ENCODE measurements at regions not wholly inside any gene's neighbourhood (a gene's known extent, or its start where the extent isn't known, plus 50 kb on each side); places are given as distances from the start of the nearest gene placed in this dataset.
"Not testable (repeated sequence)": the region's sequence is repeated elsewhere in the genome, so short reads cannot be mapped to it uniquely, and the experiment has no call there.

- Mint-ChIP-seq H3K4me1 (no peaks in the 10 kb centered on the region), H3K27me3 (no peaks in the 10 kb centered on the region), H3K36me3 (no peaks in the 10 kb centered on the region), H3K4me3 (no peak overlapping the region), H3K9me3 (no peaks in the 10 kb centered on the region), H3K27ac (no peak overlapping the region)
Observed at GRCh38 chr12:5272018-5272785, 159.7 kb upstream of the NTF3 start.

GRCh38 chr12:5273709-5274108 lies 158.2 kb upstream of the NTF3 start:
- Mint-ChIP-seq H3K36me3 (no peaks in the 10 kb centered on the region), H3K9me3 (no peaks in the 10 kb centered on the region), H3K27ac (no peak overlapping the region), H3K4me3 (no peak overlapping the region), H3K4me1 (no peaks in the 10 kb centered on the region), H3K27me3 (no peaks in the 10 kb centered on the region)

DNA sequence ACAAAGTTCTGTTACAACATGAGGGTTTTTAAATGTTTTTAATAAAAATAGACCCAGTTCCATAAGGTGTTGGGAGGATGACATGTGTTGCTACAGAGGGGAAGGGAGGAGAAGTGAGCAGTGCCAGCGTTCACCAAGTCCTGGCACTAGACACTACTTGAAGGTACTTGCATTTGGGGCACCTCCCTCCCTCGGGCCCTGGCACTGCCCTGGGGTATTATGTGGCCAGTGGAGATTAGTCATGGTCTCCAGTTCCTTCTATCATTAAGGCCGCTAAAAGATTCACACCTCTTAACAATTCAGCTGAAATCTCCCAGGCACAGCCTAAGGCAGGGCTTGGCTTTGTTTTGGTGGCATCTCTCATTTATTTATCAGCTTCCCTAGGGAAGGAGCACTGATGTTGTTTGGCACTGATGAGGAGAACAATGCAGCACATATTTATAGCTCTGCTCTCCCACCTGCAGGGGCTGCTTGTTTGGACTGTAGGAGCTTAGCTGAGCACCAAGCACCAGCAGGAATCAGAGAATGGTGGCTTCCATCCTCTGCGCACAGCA lies 155.5 kb upstream of the NTF3 start:
- no peaks in the 10 kb centered on the region for H3K36me3 Mint-ChIP-seq
- H3K4me3 Mint-ChIP-seq: no peak overlapping the region
- no peaks in the 10 kb centered on the region for H3K4me1 Mint-ChIP-seq
- H3K27me3 Mint-ChIP-seq: no peaks in the 10 kb centered on the region
- no peaks in the 10 kb centered on the region for H3K9me3 Mint-ChIP-seq
- H3K27ac Mint-ChIP-seq: no peak overlapping the region

DNA sequence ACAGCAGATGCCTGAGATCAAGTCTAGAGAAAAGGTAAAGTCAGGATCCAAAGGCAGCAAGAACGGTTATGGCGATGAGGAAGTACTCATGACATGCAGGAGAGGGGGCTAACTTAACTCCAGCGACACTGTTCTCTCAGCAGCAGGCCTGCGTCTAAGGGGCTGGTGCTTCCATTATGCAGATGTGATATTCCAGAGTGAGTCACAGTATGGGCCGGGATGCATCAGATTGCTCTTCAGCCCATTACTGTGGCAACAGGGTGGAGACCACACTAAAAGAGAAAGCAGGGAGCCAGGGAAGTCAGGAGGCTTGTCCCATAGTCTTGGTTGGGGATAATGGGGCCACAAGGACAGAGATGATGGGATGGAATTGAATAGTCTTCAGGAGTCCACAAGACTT lies 151.8 kb upstream of the NTF3 start:
- no peak overlapping the region for H3K27ac Mint-ChIP-seq
- H3K9me3 Mint-ChIP-seq: no peaks in the 10 kb centered on the region
- no peaks in the 10 kb centered on the region for H3K4me1 Mint-ChIP-seq
- H3K4me3 Mint-ChIP-seq: no peak overlapping the region
- no peaks in the 10 kb centered on the region for H3K27me3 Mint-ChIP-seq
- H3K36me3 Mint-ChIP-seq: no peaks in the 10 kb centered on the region

DNA sequence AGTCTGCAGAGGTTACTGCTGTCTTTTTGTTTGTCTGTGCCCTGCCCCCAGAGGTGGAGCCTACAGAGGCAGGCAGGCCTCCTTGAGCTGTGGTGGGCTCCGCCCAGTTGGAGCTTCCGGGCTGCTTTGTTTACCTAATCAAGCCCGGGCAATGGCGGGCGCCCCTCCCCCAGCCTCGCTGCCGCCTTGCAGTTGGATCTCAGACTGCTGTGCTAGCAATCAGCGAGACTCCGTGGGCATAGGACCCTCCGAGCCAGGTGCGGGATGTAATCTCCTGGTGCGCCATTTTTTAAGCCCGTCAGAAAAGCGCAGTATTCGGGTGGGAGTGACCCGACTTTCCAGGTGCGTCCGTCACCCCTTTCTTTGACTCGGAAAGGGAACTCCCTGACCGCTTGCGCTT lies 141.5 kb upstream of the NTF3 start:
- not testable (repeated sequence) for H3K27me3 Mint-ChIP-seq, H3K9me3 Mint-ChIP-seq, H3K4me3 Mint-ChIP-seq

DNA sequence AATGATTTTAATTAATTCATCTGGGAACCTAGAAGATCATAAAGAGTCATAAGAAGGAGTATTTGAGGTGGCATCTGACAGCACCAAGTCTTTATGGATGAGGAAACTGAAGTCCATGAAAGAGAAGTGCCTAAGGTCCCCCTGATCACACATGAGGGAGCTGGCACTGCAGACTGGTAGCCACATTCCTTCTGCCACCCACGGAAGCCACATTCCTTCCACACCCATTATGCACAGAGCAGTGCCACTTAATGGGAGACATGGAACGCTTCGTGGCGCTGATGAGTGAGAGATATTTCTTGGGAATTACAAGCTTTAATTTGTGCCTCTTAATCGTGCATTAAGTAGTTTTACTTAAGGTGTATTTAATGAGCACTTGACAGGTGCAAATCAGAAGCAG lies 139.3 kb upstream of the NTF3 start:
- no peak overlapping the region for H3K27ac Mint-ChIP-seq
- peaks cover 2% of the 10 kb centered on the region for H3K27me3 Mint-ChIP-seq
- H3K4me1 Mint-ChIP-seq: no peaks in the 10 kb centered on the region
- H3K4me3 Mint-ChIP-seq: no peak overlapping the region
- no peaks in the 10 kb centered on the region for H3K36me3 Mint-ChIP-seq
- no peaks in the 10 kb centered on the region for H3K9me3 Mint-ChIP-seq

More for the DNA sequence above, 141.5 kb upstream of the NTF3 start:
- H3K27ac Mint-ChIP-seq, H3K4me1 Mint-ChIP-seq, H3K36me3 Mint-ChIP-seq: not testable (repeated sequence)

DNA sequence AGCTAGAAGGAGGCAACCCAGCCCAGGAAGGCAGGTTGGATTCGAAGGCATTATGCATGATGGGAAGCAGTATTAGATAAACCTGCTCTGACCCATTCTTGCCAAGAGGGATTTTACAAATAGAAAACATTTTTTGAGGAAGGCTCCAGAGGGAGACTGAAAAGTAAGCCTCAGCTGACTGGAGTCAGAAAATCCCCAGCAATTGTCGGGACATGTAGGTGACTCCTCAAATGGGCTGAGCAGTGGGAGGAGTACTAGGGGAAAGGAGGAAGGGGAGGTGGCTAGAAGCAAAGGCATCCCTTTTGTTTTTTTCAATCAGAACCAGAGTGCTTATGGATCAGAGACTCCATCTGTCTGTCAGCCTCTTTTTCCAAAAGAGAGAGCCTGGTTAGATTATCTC lies 138.1 kb upstream of the NTF3 start:
- Mint-ChIP-seq H3K4me3 (no peak overlapping the region), H3K27ac (no peak overlapping the region), H3K4me1 (no peaks in the 10 kb centered on the region), H3K27me3 (peaks cover 2% of the 10 kb centered on the region), H3K9me3 (no peaks in the 10 kb centered on the region), H3K36me3 (no peaks in the 10 kb centered on the region)

- Mint-ChIP-seq H3K9me3 (no peaks in the 10 kb centered on the region), H3K4me1 (no peaks in the 10 kb centered on the region), H3K4me3 (no peak overlapping the region), H3K36me3 (no peaks in the 10 kb centered on the region), H3K27me3 (peaks cover 2% of the 10 kb centered on the region), H3K27ac (no peak overlapping the region)
Observed at GRCh38 chr12:5294274-5295070, 137.4 kb upstream of the NTF3 start.

GRCh38 chr12:5295151-5295550 lies 136.8 kb upstream of the NTF3 start:
- Mint-ChIP-seq H3K27me3 (peaks cover 2% of the 10 kb centered on the region), H3K9me3 (no peaks in the 10 kb centered on the region), H3K4me1 (no peaks in the 10 kb centered on the region), H3K36me3 (no peaks in the 10 kb centered on the region), H3K27ac (no peak overlapping the region), H3K4me3 (no peak overlapping the region)

DNA sequence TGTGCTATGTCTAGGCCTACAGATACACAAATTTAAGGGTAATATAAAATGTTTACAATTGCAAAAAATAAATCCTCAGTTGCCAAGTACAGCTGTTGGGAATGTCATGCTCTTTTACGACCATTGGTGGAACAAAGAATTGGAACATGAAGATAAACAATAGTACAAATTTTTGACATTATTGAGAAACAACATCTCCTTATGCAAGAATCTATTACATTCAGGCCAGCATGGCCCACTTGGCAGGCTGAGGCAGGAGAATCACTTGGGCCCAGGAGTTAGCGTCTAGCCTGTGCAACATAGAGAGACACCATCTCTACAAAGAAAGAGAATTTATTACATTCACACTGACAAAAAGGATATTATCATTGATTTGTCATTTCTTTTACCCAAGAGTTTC lies 135.9 kb upstream of the NTF3 start:
- H3K4me3 Mint-ChIP-seq: no peak overlapping the region
- H3K4me1 Mint-ChIP-seq: no peaks in the 10 kb centered on the region
- H3K9me3 Mint-ChIP-seq: no peaks in the 10 kb centered on the region
- H3K27me3 Mint-ChIP-seq: peaks cover 1% of the 10 kb centered on the region
- no peak overlapping the region for H3K27ac Mint-ChIP-seq
- no peaks in the 10 kb centered on the region for H3K36me3 Mint-ChIP-seq

DNA sequence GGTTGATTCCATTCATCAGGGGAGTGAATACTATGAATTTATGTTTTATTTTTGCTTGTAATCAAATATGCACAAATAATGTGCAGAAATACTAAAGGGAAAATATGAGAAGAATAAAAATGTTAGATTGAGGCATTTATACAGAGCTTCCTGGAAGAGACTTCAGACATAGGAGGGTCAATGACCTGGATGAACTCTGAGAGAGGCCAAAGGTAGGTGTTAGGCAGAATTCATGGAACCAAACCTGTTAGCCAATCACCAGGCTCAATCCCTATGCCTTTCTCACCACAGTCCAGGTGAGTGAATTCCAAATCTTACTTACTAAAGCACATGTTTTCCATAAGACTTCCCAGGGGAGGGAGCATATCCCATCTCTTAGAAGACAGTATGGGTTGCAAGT lies 130.4 kb upstream of the NTF3 start:
- Mint-ChIP-seq H3K4me1 (no peaks in the 10 kb centered on the region), H3K27me3 (peaks cover 2% of the 10 kb centered on the region)

DNA sequence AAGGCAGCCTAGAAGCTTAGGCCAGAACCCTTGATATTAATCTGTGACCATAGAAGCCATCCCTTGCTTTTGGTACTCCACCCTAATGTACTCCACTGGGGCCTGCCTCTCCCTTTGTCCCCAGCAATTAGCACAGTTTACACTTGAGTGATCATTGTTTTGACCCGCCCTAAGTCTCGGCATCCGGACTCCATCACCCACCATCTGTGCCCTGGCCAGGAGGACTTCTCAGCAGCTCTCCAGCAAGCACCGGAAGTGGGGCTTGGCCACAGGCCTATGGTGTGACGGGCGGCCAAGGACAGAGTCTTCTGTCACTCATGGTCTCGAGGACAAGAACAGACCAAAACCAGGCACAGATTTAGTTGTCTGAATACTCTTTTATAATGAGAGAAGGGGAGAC lies 126.5 kb upstream of the NTF3 start:
- no peak overlapping the region for H3K4me3 Mint-ChIP-seq
- H3K27me3 Mint-ChIP-seq: peaks cover 2% of the 10 kb centered on the region
- H3K9me3 Mint-ChIP-seq: no peaks in the 10 kb centered on the region
- H3K27ac Mint-ChIP-seq: no peak overlapping the region
- H3K4me1 Mint-ChIP-seq: no peaks in the 10 kb centered on the region
- H3K36me3 Mint-ChIP-seq: no peaks in the 10 kb centered on the region

More for the DNA sequence above, 130.4 kb upstream of the NTF3 start:
- no peaks in the 10 kb centered on the region for H3K36me3 Mint-ChIP-seq
- no peaks in the 10 kb centered on the region for H3K9me3 Mint-ChIP-seq
- no peak overlapping the region for H3K27ac Mint-ChIP-seq
- no peak overlapping the region for H3K4me3 Mint-ChIP-seq

GRCh38 chr12:5305886-5306545 lies 125.9 kb upstream of the NTF3 start:
- Mint-ChIP-seq H3K4me3 (no peak overlapping the region), H3K27ac (no peak overlapping the region), H3K4me1 (no peaks in the 10 kb centered on the region), H3K36me3 (no peaks in the 10 kb centered on the region), H3K9me3 (no peaks in the 10 kb centered on the region), H3K27me3 (peaks cover 2% of the 10 kb centered on the region)

GRCh38 chr12:5307065-5307464 lies 124.8 kb upstream of the NTF3 start:
- Mint-ChIP-seq H3K4me1 (no peaks in the 10 kb centered on the region), H3K36me3 (no peaks in the 10 kb centered on the region), H3K9me3 (peaks cover 9% of the 10 kb centered on the region), H3K27me3 (peaks cover 2% of the 10 kb centered on the region), H3K27ac (no peak overlapping the region), H3K4me3 (no peak overlapping the region)

DNA sequence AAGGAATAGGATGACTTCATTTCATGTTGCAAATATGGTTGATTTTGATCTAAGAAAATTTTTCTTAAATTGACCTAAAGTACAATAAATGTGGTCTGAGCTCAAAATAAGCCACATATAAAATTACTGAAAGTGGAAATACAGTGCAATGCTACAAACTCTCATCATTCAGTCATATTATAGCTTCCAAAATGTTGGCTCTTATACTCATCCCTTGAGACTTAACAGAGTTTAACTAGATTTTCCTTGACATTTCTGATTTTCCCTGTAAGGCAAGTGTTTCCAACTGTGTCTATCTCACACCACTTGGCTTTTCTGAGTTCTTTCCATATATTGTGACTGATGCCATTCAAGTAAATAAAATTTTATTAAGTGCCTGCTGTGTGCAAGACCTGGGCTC lies 123.7 kb upstream of the NTF3 start:
- H3K9me3 Mint-ChIP-seq: peaks cover 9% of the 10 kb centered on the region
- no peaks in the 10 kb centered on the region for H3K36me3 Mint-ChIP-seq
- no peak overlapping the region for H3K27ac Mint-ChIP-seq
- no peak overlapping the region for H3K4me3 Mint-ChIP-seq
- no peaks in the 10 kb centered on the region for H3K4me1 Mint-ChIP-seq
- peaks cover 2% of the 10 kb centered on the region for H3K27me3 Mint-ChIP-seq

DNA sequence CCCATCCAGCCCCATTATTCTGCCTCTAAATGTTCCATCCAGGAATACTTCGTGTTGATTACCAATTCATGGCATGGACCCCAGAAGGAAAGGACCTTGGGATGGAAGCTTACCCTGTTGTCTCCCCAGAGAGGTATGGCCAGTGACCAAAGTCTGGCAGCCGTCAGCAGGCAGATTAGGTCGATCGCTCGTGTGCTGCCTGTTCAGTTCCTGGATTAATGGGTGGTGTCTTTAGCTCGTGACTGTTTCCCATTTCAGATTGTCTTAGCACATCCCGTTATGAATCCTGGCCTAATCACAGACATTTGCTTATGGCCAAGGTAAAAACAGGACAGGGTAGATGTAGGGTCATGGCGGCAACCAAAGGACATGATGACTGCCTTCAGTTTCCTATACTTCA lies 122.9 kb upstream of the NTF3 start:
- Mint-ChIP-seq H3K27ac (no peak overlapping the region), H3K27me3 (peaks cover 2% of the 10 kb centered on the region), H3K4me3 (no peak overlapping the region), H3K9me3 (peaks cover 9% of the 10 kb centered on the region), H3K36me3 (no peaks in the 10 kb centered on the region), H3K4me1 (no peaks in the 10 kb centered on the region)
